ENCODE measurements at regions not wholly inside any gene's neighbourhood (a gene's known extent, or its start where the extent isn't known, plus 50 kb on each side); places are given as distances from the start of the nearest gene placed in this dataset.

DNA sequence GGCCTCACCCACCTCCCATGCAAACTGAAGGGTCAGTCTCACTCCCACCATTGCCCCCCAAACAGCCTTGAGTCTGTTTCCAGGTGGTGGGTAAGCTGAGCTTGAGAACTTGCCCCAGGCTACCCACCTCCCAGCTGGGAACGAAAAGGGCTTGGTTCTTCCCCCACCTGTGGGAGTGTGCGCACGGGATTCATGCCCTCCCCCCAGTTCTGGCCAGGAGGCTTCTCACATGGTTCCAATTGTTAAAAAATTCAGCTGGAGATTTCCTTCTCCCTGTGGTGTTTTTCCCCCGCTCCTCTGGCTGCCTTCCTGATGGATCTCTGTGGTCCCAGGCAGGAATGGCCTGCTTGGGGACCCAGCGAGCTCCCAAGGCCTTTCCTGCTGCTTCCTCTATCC, 81.8 kb upstream of the C21orf91 start:
- no peaks in the 10 kb centered on the region for H4K20me1 ChIP-seq (ENCODE audit: control insufficient read depth, insufficient read depth, low read depth, low read length)
- no peak overlapping the region for H3K4me3 ChIP-seq (ENCODE audit: low read length)
- H3K79me2 ChIP-seq (ENCODE audit: control insufficient read depth, low read length): no peaks in the 10 kb centered on the region
- no peaks in the 10 kb centered on the region for H3F3A ChIP-seq (ENCODE audit: control insufficient read depth, insufficient read depth)
- H3K27ac ChIP-seq (ENCODE audit: low read depth, low read length): no peak overlapping the region
- H3K9me3 ChIP-seq (ENCODE audit: control insufficient read depth, insufficient read depth, low read length): no peaks in the 10 kb centered on the region
- H3K4me1 ChIP-seq (ENCODE audit: control insufficient read depth, low read length): no peaks in the 10 kb centered on the region
- H3K9me2 ChIP-seq (replicated peaks; ENCODE audit: control insufficient read depth, low read length): no peaks in the 10 kb centered on the region
- no peaks in the 10 kb centered on the region for H3K36me3 ChIP-seq (ENCODE audit: control insufficient read depth, low read length)
- H3K4me2 ChIP-seq (ENCODE audit: low read length): no peak overlapping the region
- H3K27me3 ChIP-seq (ENCODE audit: control insufficient read depth, low read length): no peaks in the 10 kb centered on the region
- TF ChIP-seq, protein P1, sequence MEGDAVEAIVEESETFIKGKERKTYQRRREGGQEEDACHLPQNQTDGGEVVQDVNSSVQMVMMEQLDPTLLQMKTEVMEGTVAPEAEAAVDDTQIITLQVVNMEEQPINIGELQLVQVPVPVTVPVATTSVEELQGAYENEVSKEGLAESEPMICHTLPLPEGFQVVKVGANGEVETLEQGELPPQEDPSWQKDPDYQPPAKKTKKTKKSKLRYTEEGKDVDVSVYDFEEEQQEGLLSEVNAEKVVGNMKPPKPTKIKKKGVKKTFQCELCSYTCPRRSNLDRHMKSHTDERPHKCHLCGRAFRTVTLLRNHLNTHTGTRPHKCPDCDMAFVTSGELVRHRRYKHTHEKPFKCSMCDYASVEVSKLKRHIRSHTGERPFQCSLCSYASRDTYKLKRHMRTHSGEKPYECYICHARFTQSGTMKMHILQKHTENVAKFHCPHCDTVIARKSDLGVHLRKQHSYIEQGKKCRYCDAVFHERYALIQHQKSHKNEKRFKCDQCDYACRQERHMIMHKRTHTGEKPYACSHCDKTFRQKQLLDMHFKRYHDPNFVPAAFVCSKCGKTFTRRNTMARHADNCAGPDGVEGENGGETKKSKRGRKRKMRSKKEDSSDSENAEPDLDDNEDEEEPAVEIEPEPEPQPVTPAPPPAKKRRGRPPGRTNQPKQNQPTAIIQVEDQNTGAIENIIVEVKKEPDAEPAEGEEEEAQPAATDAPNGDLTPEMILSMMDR (IDR thresholded peaks at IDR 0.05; ENCODE audit: low read depth, low read length, poor library complexity, severe bottlenecking): no peak
- TF ChIP-seq EZH2phosphoT487 (IDR thresholded peaks at IDR 0.05; ENCODE audit: borderline replicate concordance, low read length): no peak

DNA sequence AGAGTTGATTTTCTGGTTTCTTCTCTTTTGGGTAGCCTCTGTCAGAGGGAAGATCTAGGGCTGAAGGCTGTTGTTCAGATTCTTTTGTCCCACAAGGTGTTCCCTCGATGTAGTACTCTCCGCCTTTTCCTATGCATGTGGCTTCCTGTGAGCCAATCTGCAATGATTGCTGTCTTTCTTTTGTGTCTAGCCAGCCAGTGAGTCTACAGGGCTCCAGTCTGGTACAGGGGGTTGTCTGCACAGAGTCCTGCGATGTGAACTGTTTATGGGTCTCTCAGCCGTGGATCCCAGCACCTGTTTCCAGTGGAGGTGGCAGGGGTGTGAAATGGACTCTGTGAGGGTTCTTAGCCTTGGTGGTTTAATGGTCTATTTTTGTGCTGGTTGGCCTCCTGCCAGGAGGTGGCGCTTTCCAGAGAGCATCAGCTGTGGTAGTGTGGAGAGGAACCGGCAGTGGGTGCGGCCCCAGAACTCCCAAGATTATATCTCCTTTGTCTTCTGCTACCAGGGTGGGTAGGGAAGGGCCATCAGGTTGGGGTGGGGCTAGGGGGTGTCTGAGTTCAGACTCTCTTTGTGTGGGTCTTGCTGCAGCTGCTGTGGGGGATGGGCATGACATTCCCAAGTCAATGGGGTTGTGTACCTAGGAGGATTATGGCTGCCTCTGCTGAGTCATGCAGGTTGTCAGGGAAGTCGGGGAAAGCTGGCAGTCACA, 81.3 kb upstream of the C21orf91 start:
- Histone ChIP-seq H3K9me2 (replicated peaks; ENCODE audit: control insufficient read depth, low read length) (no peaks in the 10 kb centered on the region), H3K4me1 (ENCODE audit: control insufficient read depth, low read length) (no peaks in the 10 kb centered on the region), H3K4me2 (ENCODE audit: low read length) (no peak overlapping the region), H3K27me3 (ENCODE audit: control insufficient read depth, low read length) (no peaks in the 10 kb centered on the region), H3K79me2 (ENCODE audit: control insufficient read depth, low read length) (no peaks in the 10 kb centered on the region), H3F3A (ENCODE audit: control insufficient read depth, insufficient read depth) (no peaks in the 10 kb centered on the region), H4K20me1 (ENCODE audit: control insufficient read depth, insufficient read depth, low read depth, low read length) (no peaks in the 10 kb centered on the region), H3K9me3 (ENCODE audit: control insufficient read depth, insufficient read depth, low read length) (no peaks in the 10 kb centered on the region), H3K27ac (ENCODE audit: low read depth, low read length) (no peak overlapping the region), H3K36me3 (ENCODE audit: control insufficient read depth, low read length) (no peaks in the 10 kb centered on the region), H3K4me3 (ENCODE audit: low read length) (no peak overlapping the region)
- TF ChIP-seq, protein P1 (IDR thresholded peaks at IDR 0.05; ENCODE audit: low read depth, low read length, poor library complexity, severe bottlenecking): peak; percentile 31
- no peak for TF ChIP-seq EZH2phosphoT487 (IDR thresholded peaks at IDR 0.05; ENCODE audit: borderline replicate concordance, low read length)

DNA sequence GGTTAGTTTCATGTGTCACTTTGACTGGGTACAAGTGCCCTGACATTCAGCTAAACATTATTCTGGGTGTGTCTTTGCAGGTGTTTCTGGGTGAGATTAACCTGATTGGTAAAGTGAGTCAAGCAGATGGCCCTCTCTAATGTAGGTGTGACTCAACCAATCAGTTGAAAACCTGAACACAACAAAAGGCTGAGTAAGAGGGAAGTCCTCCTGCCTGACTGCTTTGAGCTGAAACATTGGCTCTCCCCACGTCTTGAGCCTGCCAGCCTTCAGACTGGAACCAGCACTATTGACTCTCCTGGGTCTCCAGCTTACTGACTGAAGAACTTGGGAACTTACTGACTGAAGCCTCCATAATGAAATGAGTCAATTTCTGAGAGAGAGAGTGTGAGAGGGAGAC, 70.0 kb upstream of the C21orf91 start:
- Histone ChIP-seq H3K9me3 (ENCODE audit: control insufficient read depth, insufficient read depth, low read length) (no peaks in the 10 kb centered on the region), H3K9me2 (replicated peaks; ENCODE audit: control insufficient read depth, low read length) (no peaks in the 10 kb centered on the region; the same call in 1 of the 2 replicates), H4K20me1 (ENCODE audit: control insufficient read depth, insufficient read depth, low read depth, low read length) (no peaks in the 10 kb centered on the region), H3K4me3 (ENCODE audit: low read length) (no peak overlapping the region), H3K27me3 (ENCODE audit: control insufficient read depth, low read length) (no peaks in the 10 kb centered on the region), H3K4me1 (ENCODE audit: control insufficient read depth, low read length) (no peaks in the 10 kb centered on the region), H3K79me2 (ENCODE audit: control insufficient read depth, low read length) (no peaks in the 10 kb centered on the region), H3K27ac (ENCODE audit: low read depth, low read length) (no peak overlapping the region), H3F3A (ENCODE audit: control insufficient read depth, insufficient read depth) (no peaks in the 10 kb centered on the region), H3K36me3 (ENCODE audit: control insufficient read depth, low read length) (no peaks in the 10 kb centered on the region), H3K4me2 (ENCODE audit: low read length) (no peak overlapping the region)
- no peak for TF ChIP-seq EZH2phosphoT487 (IDR thresholded peaks at IDR 0.05; ENCODE audit: borderline replicate concordance, low read length)
- TF ChIP-seq, protein P1 (IDR thresholded peaks at IDR 0.05; ENCODE audit: low read depth, low read length, poor library complexity, severe bottlenecking): no peak

Measured in DOHH2 (cell line).